ENCODE measurements at regions not wholly inside any gene's neighbourhood (a gene's known extent, or its start where the extent isn't known, plus 50 kb on each side); places are given as distances from the start of the nearest gene placed in this dataset.
A peak's percentile ranks its signal among the peaks of the same experiment; 100 is the strongest.

DNA sequence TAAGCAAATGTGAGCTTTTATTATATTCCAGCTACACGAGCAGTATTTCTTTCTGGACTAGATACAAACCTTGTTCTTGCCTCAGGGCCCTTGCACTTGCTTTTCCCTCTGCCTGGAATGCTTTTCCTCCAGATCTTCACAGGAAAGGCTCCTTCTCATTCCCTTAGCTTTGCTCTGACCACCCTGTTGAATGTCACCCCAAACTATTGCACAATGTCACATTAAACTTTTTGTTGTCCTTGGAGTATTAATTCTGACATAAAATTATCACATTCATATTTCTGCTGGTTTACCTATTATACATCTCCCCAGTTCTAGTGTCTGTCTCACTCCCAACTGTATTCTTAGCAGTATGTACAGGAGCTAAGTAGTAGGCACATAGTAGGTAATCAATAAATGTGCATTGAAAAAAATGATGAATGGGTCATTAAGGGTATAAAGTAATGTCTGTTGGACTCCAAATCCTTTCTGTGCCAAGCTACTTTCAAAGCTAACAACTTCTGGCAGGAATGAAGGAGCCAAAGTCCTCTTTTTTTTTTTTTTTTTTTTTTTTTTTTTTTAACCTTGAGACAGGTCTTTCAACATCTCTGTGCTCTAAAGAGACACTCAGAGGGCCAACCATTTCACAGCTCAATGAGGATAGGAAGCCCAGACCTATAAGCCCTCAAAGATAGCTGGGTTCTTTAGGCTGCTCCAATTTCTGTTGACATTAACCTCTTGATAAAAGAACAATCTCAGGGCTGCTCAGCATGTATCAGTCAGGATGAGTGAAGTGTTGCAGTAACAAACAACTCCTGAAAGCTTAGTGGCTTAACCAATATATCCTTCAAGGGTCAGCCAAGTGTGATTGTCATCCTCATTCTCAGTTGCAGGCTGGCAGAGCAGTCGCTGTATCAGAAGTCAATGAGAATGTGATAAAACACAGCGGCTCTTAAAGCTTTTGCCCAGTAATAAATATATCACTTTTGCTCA lies 424.4 kb upstream of the TBX3 start:
- TF ChIP-seq POLR2A (IDR thresholded peaks at IDR 0.05) (no peak), CTCF (IDR thresholded peaks at IDR 0.05) (no peak)
- DNase-seq, result no peak
- no peaks in the 10 kb centered on the region for H3K36me3 ChIP-seq

GRCh38 chr12:115103884-115104883 lies 420.2 kb upstream of the TBX3 start:
- TF ChIP-seq CTCF (IDR thresholded peaks at IDR 0.05) (no peak), POLR2A (IDR thresholded peaks at IDR 0.05) (no peak)
- Histone ChIP-seq H3K4me3 (no peak overlapping the region), H3K9me3 (no peaks in the 10 kb centered on the region), H3K36me3 (no peaks in the 10 kb centered on the region), H3K4me1 (no peaks in the 10 kb centered on the region), H3K27me3 (no peaks in the 10 kb centered on the region), H3K27ac (no peak overlapping the region)
- DNase-seq, result no peak

More for the DNA sequence above, 424.4 kb upstream of the TBX3 start:
- no peaks in the 10 kb centered on the region for H3K9me3 ChIP-seq
- no peak overlapping the region for H3K4me3 ChIP-seq
- H3K27me3 ChIP-seq, result no peaks in the 10 kb centered on the region
- peak overlapping the region in 1 of 4 donors; percentile 51 for H3K27ac ChIP-seq
- no peaks in the 10 kb centered on the region for H3K4me1 ChIP-seq

- TF ChIP-seq POLR2A (IDR thresholded peaks at IDR 0.05), result no peak
- no peak for TF ChIP-seq CTCF (IDR thresholded peaks at IDR 0.05)
- H3K36me3 ChIP-seq, result no peaks in the 10 kb centered on the region
- H3K27me3 ChIP-seq, result no peaks in the 10 kb centered on the region
- no peak for DNase-seq
- H3K27ac ChIP-seq, result no peak overlapping the region
- H3K9me3 ChIP-seq, result no peaks in the 10 kb centered on the region
- no peak overlapping the region for H3K4me3 ChIP-seq
- no peaks in the 10 kb centered on the region for H3K4me1 ChIP-seq
Observed at GRCh38 chr12:115102450-115102849, 418.5 kb upstream of the TBX3 start.

DNA sequence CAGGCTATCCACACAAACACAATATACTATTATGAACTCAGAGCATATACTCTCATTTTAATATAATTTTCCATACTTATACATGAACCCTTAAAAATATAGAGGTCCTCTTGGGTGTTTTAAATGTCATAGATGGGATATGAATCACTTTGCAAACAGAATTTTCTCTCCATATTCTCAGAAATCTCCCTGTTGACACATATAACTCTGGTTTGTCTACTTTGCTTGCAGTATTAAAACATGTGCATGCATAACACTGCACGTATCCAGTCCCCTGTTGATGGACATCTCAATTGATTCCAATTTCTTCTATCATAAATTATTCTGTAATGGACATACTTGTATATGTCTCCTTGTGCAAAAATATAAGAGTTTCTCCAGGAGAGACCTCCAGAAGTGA lies 417.5 kb upstream of the TBX3 start:
- Histone ChIP-seq H3K9me3 (no peaks in the 10 kb centered on the region), H3K27me3 (no peaks in the 10 kb centered on the region), H3K27ac (no peak overlapping the region), H3K4me3 (no peak overlapping the region), H3K36me3 (no peaks in the 10 kb centered on the region), H3K4me1 (no peaks in the 10 kb centered on the region)
- DNase-seq, result no peak
- no peak for TF ChIP-seq CTCF (IDR thresholded peaks at IDR 0.05)
- no peak for TF ChIP-seq POLR2A (IDR thresholded peaks at IDR 0.05)

DNA sequence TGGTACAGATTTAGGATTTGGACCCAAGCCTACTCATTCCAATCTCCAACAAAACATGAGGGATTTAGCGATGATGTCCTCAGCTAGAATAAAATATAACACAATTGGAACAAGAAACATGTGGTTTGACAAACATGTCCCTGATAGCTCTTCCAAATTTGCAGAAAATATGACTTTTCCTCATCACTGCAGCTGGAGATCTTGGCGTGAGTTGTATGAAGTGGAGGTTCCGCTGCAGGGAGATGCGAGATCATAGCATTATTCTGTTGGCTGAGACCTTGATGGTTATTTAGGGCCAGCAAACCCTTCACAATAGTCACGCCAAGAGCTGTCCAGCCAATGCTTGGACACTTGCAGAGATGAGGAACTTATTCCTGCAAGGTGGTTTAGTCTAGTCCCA lies 413.4 kb upstream of the TBX3 start:
- no peak for DNase-seq

More for the DNA sequence above, 413.4 kb upstream of the TBX3 start:
- TF ChIP-seq POLR2A (IDR thresholded peaks at IDR 0.05) (no peak), CTCF (IDR thresholded peaks at IDR 0.05) (no peak)
- Histone ChIP-seq H3K4me1 (no peaks in the 10 kb centered on the region), H3K36me3 (no peaks in the 10 kb centered on the region), H3K27ac (no peak overlapping the region), H3K27me3 (no peaks in the 10 kb centered on the region), H3K4me3 (no peak overlapping the region), H3K9me3 (no peaks in the 10 kb centered on the region)

Measured in Peyer's patch (tissue), 4 donors.